Ishikawa (cell line): ENCODE measurements at regions not wholly inside any gene's neighbourhood (a gene's known extent, or its start where the extent isn't known, plus 50 kb on each side); places are given as distances from the start of the nearest gene placed in this dataset.

Experiments
- CEBPB ChIP-seq: IDR thresholded peaks from 2 replicates; pipeline ENCODE4 v1.6.1; 2012
- RAD21 ChIP-seq: IDR thresholded peaks from 2 replicates; pipeline ENCODE4 v1.6.1; 2012; ENCODE audit warnings: low read depth
- TAF1 ChIP-seq: IDR thresholded peaks from 2 replicates; pipeline ENCODE4 v1.6.1; 2012; ENCODE audit warnings: low read depth, mild to moderate bottlenecking
- USF1 ChIP-seq: IDR thresholded peaks from 2 replicates; pipeline ENCODE4 v1.6.1; 2012
- YY1 ChIP-seq: IDR thresholded peaks from 2 replicates; pipeline ENCODE4 v1.6.1; 2012; ENCODE audit warnings: low read depth
- ZBTB7A ChIP-seq: IDR thresholded peaks from 2 replicates; pipeline ENCODE4 v1.6.1; 2012; ENCODE audit warnings: low read depth
- TF ChIP-seq, protein P1 (sequence below): IDR thresholded peaks from 2 replicates; pipeline ENCODE4 v1.6.1; 2012
- TF ChIP-seq, protein P2 (sequence below): IDR thresholded peaks from 2 replicates; pipeline ENCODE4 v1.6.1; 2012; ENCODE audit warnings: low read depth, mild to moderate bottlenecking

- TF ChIP-seq, protein P1, sequence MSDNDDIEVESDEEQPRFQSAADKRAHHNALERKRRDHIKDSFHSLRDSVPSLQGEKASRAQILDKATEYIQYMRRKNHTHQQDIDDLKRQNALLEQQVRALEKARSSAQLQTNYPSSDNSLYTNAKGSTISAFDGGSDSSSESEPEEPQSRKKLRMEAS, result no peak
- TF ChIP-seq TAF1 (no peak), CEBPB (no peak), YY1 (no peak), USF1 (no peak), RAD21 (no peak), ZBTB7A (no peak)
- TF ChIP-seq, protein P2, sequence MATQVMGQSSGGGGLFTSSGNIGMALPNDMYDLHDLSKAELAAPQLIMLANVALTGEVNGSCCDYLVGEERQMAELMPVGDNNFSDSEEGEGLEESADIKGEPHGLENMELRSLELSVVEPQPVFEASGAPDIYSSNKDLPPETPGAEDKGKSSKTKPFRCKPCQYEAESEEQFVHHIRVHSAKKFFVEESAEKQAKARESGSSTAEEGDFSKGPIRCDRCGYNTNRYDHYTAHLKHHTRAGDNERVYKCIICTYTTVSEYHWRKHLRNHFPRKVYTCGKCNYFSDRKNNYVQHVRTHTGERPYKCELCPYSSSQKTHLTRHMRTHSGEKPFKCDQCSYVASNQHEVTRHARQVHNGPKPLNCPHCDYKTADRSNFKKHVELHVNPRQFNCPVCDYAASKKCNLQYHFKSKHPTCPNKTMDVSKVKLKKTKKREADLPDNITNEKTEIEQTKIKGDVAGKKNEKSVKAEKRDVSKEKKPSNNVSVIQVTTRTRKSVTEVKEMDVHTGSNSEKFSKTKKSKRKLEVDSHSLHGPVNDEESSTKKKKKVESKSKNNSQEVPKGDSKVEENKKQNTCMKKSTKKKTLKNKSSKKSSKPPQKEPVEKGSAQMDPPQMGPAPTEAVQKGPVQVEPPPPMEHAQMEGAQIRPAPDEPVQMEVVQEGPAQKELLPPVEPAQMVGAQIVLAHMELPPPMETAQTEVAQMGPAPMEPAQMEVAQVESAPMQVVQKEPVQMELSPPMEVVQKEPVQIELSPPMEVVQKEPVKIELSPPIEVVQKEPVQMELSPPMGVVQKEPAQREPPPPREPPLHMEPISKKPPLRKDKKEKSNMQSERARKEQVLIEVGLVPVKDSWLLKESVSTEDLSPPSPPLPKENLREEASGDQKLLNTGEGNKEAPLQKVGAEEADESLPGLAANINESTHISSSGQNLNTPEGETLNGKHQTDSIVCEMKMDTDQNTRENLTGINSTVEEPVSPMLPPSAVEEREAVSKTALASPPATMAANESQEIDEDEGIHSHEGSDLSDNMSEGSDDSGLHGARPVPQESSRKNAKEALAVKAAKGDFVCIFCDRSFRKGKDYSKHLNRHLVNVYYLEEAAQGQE, result no peak
Observed at GRCh38 chr15:81555346-81555745, 181.3 kb upstream of the TMC3 start.
